Muscle of arm (tissue), 1 donor: ENCODE measurements at regions not wholly inside any gene's neighbourhood (a gene's known extent, or its start where the extent isn't known, plus 50 kb on each side); places are given as distances from the start of the nearest gene placed in this dataset.
"Not testable (repeated sequence)": the region's sequence is repeated elsewhere in the genome, so short reads cannot be mapped to it uniquely, and the experiment has no call there.

Experiments used
- DNase-seq: peaks from one replicate; pipeline ENCODE4 v3.0.0-alpha.2; 2013

DNA sequence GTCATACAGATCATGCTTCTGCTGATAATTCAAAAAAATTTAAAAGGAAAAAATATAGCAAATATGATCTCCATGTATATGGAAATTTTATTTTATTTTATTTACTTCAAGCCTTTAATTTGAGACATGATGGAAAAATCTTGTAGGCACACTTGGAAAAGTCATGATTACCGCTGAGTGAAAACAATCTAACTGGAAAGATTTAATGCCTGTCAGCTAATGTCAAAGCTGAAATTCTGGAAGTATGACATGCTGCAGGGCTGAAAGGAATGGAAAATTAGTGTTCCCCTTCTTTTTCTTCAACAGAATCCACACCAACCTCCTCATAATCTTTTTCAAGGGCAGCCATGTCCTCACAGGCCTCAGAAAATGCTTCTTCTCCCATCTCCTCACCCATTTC lies 58.2 kb downstream of the RPRM start:
- no peak for DNase-seq

DNA sequence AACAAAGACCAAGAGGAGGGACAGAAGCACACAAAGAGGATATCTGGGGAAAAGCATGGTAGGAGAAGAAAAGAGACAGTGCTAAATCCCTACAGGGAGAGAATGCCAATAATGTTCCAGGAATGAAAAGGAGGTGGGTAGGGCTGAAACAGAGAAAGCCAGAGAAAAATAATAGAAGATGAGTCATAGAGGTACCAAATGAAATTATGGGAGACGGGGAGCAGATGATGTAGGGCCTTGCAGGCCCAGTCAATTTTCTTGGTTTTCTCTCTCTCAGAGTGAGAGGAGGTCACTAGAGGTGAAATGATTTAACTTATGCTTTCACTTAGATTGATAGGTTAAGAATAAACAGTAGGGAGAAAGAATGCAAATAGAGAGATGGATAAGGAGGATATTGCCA lies 61.5 kb downstream of the RPRM start:
- no peak for DNase-seq

DNA sequence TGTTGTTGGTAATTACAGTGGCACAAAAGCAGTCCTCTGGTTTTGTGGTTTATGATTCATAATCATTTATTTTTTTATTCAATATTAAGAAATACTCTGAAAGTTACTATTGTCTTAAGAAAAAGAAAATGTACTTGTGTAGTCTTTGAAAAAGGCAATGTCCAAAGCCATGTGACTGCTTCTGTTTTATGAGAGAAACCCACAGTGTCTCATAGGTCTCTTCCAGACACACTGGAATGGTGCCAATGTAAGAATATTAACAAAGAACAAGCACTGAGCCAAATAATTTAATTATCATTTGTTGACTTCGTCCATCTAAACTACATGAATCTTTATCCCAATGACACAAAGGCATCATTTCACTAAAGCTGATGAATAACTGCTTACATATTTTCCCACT lies 62.5 kb downstream of the RPRM start:
- no peak for DNase-seq

DNA sequence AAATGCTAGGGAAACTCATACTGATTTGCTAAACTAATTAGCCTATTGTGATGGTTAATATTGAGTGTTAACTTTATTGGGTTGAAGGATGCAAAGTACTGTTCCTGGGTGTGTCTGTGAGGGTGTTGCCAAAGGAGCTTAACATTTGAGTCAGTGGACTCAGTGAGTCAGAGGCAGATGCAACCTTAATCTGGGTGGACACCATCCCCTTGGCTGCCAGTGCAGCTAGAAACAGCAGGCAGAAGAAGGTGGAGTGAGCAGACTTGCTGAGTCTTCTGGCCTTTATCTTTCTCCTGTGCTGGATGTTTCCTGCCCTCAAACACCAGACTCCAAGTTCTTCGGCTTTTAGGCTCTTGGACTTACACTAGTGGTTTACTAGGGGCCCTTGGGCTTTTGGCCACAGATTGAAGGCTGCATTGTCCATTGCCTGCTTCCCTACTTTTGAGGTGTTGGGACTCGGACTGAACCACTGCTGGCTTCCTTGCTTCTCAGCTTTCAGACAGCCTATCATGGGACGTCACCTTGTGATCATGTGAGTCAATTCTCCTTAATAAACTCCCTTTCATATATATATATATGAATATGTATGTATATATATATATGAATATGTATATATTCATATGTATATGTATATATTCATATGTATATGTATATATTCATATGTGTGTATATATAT lies 69.7 kb downstream of the RPRM start:
- no peak for DNase-seq

DNA sequence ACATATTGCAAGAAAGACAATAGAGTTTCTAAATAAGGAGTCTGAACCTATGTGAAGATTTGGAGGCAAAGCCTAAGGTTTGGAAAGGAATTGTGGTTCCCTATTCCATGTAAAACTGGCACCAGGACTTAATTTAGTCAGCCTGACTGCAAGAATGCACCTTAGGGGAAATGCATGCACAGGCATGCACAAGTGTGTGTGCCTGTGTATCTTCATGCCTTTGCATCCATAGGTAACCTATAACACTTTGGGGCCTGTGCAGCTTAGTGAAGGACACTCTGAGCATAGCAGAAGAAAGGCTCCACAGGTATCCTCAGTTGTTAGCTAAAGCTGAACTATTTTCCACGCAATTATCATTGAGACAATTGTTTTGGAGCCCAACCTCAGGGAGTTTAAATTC lies 73.4 kb downstream of the RPRM start:
- no peak for DNase-seq

DNA sequence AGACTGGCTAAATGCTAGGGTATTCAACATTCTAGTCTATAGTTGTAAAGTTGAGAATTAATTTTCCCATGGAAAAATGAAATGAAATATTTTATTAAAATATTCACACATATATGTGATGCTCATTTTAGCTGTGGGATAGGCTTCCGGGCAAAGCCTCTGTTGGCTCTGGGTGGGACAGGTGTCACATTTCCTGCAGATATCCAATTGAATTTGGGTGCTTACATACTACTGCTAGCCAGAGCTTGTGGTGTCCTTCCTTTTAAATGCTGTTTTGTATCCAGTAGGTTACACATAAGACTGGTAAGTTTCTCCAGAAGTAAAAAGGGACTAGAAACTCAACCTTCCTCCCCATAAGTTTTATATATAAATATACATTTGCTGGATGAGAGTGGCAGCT lies 73.8 kb downstream of the RPRM start:
- no peak for DNase-seq

DNA sequence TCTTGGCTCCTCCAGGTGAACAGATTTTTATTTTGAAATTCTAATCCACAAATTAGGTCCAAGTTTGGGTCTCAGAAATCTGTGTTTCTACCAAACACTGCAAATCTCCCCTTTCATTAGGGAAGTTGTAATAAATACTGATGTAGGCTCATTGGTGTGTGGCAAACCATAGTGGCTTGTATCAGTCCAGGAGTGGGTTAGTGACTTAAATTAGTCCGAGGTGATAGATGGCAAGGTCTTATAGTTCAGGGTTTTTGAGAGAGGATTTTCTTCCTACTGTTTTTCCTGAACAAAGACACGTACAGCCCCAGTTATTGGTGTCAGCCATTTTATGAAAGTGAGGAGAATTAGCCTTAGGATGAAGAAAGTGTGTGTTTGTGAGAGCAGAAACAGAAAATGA lies 74.6 kb downstream of the RPRM start:
- no peak for DNase-seq

DNA sequence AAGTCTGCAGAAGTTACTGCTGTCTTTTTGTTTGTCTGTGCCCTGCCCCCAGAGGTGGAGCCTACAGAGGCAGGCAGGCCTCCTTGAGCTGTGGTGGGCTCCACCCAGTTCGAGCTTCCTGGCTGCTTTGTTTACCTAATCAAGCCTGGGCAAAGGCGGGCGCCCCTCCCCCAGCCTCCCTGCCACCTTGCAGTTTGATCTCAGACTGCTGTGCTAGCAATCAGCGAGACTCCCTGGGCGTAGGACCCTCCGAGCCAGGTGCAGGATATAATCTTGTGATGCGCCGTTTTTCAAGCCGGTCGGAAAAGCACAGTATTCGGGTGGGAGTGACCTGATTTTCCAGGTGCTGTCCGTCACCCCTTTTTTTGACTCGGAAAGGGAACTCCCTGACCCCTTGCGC lies 75.2 kb downstream of the RPRM start:
- DNase-seq = not testable (repeated sequence)

DNA sequence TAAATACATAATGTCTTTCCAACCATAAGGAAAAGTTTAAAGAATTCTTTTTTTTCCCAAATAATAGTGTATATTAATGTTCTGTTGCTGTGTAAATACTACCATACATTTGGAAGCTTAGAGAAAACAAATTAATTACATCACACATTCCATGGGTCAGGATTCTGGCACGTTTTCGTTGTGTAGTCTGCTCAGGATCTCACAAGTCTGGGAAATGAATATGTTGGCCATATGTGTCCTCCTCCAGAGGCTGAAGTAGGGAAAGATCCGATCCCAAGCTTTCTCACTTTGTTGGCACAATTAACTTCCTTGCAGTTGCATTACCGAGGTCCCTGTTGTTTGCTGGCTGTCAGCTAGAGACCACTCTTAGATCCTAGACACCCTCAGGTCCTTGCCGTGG lies 83.9 kb downstream of the RPRM start:
- DNase-seq = no peak

DNA sequence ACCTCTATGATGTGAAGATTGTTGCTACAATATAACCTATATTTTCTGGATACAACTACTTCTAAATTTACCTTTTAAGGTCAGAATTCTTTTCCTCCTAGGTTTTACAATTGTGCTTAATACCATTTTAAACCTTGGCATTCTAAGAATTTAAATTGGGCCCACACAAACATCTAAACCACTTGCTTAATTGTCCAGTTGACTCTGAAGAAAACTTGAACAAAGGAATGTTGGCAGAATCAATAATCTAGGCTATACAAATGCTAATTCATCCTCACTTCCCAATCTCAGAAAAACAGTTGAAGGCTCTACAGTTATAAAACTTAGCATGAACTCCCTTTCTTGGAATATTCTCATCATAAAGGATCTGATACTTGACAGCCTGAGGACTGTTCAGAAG lies 84.3 kb downstream of the RPRM start:
- no peak for DNase-seq

DNA sequence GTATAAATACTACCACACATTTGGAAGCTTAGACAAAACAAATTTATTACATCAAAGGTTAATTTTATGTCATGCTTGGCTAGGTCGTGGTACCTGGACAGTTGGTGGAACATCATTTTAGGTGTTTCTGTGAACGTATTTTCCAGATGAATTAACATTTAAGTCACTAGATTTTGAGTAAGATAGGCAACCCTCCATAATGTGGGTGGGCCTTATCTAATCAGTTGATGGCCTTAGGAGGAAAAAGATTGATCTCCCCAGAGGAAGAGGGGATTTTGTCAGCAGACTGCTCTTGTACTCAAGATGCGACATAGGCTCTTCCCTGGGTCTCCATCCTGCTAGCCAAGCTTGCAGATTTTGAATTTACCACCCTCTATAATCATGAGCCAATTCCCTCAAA lies 85.0 kb downstream of the RPRM start:
- DNase-seq = no peak

DNA sequence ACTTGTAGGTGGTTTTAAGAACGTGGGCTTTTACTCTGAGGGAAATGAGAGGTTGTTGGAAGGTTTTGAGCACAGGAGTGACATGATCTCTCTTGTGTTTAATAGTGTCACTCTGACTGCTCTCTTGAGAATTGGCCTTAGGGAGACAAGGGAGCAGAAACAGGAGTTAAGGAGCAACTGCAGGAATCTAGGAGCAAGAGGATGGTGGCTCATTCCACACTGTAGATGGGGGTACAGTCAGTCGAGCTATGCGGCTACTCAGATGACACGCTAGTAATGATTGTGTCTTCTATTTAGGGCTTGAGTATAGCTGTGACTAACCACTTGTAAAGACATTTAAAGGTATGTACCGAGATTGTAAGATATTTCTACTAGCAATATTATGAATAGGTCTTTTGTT lies 87.4 kb downstream of the RPRM start:
- no peak for DNase-seq

DNA sequence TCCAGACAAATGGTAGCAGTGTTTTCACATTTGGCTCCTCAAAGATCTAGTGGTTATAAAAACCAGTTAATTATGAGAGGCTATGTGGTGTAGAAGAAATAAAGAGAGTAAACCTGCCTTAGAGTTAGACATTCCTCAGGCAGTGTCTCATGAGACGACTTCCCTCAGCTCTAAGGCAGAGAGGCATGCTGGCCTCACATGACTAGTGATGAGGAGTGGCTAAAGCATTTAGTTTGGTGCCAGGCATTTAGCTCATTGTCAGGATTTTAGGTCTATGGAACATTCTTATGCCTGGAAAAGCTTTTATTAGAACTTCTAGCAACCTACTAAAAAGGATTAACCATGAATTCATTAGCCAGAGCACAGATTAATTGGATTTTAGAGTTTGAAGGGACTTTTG lies 90.3 kb downstream of the RPRM start:
- no peak for DNase-seq

DNA sequence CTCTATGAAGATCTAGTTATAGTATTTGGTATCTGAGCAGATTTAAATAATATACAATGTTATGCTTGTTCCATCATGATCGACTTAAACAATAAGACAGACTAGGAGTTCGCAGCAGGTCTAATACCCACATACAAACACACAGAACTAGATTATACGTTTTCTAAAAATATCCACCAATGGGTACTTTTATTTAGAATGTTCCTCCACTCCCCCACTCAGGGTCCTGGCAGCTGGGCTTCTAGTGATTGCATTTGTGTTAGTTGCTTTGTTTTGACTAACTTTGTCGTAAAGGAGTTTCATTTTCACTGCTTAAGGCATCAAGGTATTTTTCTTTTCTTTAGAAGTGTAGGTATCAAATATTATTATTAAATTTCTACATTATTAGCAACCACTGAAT lies 91.4 kb downstream of the RPRM start:
- DNase-seq = no peak

DNA sequence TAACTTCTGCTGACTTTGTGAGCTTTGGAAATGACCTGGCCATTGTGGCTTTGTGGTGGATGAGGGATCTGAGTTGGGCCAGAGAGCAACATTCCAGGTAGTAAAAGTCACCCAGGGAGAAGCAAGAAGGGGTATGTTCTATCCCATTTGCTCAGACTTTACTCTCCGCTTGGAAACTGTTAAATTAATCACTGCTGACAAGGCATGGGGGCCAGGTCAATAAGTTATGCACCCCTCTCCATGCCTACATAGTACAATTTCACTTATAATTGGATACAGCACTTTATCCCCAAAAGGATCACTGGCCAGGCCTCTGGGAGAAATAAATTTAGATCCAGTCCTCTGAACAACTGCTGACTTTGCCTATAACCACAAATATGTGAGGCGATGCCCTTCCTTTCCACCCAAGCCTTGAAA lies 92.1 kb downstream of the RPRM start:
- DNase-seq = no peak

DNA sequence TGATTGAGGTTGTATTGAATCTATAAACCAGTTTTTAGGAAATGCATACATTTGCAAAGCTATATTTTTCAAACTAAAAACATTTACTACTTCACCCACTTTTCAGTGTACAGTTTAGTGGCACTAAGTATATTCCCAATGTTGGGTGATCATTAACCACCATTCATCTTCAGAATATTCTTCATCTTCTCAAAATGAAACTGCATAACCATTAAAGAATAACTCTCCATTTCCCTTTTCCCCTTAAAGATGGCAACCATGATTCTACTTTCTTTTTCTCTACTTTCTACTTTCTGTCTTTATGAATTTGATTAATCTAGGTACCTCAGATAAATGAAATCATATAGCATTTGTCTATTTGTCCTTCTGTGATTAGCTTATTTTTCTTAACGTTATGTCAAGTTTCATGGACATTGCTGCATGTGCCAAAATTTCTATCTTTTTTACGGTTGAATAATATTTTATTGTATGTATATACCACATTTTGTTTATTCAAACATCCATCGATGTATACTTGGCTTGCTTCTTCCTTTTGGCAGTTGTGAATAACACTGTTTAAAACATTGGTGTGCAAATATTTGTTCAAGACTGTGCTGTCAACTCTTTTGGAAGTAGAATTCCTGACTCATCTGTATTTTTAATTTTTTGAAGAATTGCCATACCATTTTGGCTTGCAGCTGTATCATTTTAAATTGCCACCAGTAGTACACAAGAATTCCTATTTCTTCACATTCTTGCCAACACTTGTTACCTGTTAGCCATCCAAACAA lies 104.9 kb downstream of the RPRM start:
- no peak for DNase-seq

DNA sequence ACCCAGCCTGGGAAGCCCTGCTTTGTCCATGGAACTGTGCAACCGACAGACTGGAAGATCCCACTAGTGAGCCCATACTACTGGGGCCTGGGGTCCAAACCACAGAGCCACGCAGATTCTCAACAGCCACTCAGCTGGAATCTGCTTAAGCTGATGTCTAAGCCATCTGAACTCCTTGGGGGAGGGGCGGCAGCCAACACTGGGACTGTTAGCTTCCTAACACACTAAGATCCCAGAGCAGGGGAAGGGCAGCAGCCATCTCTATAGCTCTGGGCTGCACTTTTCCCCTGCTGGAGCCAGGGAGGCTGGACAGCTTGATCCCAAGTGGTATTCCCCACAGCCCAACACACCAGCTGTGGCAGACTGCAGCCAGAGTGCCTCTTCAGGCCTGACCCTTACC lies 118.3 kb downstream of the RPRM start:
- no peak for DNase-seq

DNA sequence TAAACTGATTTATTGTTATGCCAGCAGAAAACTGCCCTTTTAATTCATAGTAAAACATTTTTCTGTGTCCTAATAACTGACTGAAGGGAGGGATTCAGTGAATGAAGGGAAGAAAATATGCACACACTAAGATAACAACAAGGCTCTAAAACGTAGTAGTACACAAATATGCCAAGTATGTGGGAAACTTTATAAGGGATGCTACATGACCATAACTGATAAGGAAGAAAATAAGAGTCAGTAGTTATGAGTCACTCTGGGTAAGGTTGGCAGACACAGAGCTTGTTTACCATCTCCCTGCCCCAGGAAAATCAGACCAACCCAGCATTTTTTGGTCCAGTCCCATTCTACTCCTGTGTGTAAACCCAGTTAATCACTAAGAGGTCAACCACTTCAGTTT lies 124.2 kb downstream of the RPRM start:
- DNase-seq = no peak

DNA sequence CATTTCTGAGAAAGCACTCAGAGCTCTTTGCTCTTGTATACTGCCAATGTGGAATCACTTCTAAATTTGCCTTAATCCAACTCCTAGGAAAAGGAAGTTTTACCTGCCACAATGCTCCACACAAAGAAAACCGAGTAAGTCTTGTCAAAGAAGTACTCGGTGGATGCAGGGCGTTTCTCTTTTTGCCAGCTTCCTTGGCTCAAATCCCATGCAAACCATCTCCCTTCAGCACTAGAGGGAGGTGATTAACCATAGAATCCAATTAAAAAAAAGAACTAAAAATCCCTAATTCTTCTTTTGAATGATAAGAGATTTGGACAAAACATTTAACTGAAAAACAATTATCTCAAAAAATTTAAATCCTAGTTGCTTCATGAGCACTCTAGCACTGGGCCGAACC lies 129.0 kb downstream of the RPRM start:
- no peak for DNase-seq

DNA sequence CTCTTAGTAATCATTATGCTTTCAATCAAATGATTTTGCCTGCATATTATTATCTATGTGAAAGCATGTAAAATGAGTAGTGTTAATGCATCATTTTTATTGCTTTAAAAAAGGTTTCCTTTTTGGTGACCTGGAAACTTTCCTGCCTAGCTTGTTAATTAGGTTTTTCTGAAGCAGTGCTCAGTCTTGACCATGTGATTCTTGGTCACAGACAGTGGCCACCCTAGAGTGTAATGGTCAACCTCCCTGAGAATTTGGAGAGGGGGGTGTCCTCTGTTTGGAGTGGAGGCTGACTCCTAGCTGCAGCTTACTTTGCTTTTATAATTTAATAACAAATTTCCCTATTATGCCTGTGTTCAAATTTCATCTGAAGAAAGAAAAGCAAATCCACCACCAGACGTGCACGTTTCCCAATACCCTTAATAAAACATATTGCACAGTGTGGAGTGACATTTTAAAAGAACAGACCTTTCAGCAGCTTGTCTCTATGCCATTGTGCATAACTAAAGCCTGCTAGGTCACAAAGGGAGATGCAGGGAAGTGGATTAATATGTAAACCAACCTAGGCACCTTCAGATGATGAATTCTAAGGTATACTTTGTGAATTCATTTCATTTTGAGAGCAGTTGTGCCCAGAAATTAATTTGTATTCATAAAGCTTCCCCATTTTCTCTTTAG lies 130.6 kb downstream of the RPRM start:
- no peak for DNase-seq

DNA sequence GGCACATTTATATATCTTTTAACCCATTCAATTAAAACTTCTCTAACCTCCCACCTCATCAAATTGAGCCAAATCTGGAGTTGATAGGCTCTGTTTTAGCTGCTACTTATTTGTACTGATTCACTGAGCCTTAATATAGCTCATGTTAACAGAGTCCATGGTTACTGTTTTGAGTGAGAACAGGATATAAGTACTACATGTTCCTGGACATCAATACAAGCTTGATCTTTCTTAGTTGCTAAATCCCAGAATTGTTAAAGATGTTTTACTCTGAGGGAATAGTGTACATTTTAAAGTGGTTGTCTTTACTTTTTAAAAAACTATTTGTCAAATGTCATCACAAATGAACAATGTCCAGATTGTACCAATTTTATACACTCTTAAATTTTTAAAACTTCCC lies 157.7 kb downstream of the RPRM start:
- DNase-seq = no peak

DNA sequence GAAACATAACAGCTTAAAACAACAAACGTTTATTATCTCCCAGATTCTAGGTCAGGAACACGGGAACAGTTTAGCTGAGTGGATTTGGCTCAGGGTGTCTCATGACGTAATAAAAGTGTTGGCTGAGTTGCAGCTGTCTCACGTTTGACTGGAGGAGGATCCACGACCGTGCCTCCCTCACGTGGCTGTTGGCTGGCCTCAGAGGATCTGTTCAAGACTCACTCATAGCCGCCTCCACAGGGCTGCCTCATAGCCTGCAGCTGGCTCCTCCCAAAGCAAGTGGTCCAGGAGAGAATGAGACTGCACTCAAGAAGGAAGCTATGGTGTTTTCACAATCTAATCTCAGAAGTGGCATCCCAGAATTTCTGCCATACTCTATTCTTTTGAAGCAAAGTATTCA lies 167.1 kb downstream of the RPRM start:
- DNase-seq = no peak

DNA sequence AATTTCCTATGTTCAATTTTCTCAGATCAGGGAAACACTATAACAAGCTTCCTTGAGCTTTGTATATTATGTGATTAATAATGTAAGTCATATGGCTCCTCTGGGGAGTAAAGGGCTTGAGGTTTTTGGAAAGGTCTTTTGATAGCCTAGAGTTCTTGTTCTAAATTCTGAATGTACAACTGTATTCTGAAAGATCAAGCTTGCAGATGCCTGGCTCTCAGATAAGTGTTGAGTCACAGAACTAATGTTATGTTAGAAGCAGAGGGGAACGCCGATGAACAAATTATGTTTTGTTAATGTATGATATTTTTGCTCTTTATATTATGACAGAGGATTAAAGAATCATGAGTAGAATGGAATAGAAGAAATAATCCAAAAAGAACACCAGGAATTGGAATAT lies 170.1 kb downstream of the RPRM start:
- no peak for DNase-seq
